Mesendoderm (in vitro differentiated cells): ENCODE measurements at regions not wholly inside any gene's neighbourhood (a gene's known extent, or its start where the extent isn't known, plus 50 kb on each side); places are given as distances from the start of the nearest gene placed in this dataset.

ENCODE experiments used
- DNase-seq: peaks from one replicate; pipeline ENCODE4 v3.0.0; 2013
- H2AK5ac ChIP-seq: 2 replicates; pipeline ENCODE4 v1.6.1; 2013; ENCODE audit warnings: low read length, inconsistent platforms
- H2BK120ac ChIP-seq: 2 replicates; pipeline ENCODE4 v1.6.1; 2013; ENCODE audit warnings: low read depth, mild to moderate bottlenecking, low read length, moderate library complexity, mixed read lengths
- H2BK15ac ChIP-seq: replicated peaks from 2 replicates; pipeline ENCODE4 v1.6.1; 2013; ENCODE audit warnings: low read depth, mild to moderate bottlenecking, moderate library complexity
- H2BK5ac ChIP-seq: 2 replicates; pipeline ENCODE4 v1.6.1; 2013; ENCODE audit warnings: low read length, inconsistent platforms
- H3K18ac ChIP-seq: 2 replicates; pipeline ENCODE4 v1.6.1; 2013; ENCODE audit warnings: mild to moderate bottlenecking, low read length, mixed read lengths
- H3K23ac ChIP-seq: one replicate; pipeline ENCODE4 v1.6.1; 2013; ENCODE audit warnings: low read length
- H3K27ac ChIP-seq: 2 replicates; pipeline ENCODE4 v1.5.1; 2013; ENCODE audit warnings: low read depth, mild to moderate bottlenecking, inconsistent platforms, low read length, moderate library complexity
- H3K27me3 ChIP-seq: 2 replicates; pipeline ENCODE4 v1.6.1; 2013; ENCODE audit warnings: low read length, control low read depth, mild to moderate bottlenecking, inconsistent platforms; ENCODE audit not compliant: insufficient read depth, poor library complexity
- H3K36me3 ChIP-seq: 2 replicates; pipeline ENCODE4 v1.6.1; 2013; ENCODE audit warnings: low read length, inconsistent platforms; ENCODE audit not compliant: control insufficient read depth, insufficient read depth
- H3K4ac ChIP-seq: one replicate; pipeline ENCODE4 v1.6.1; 2013; ENCODE audit warnings: low read depth, mild to moderate bottlenecking, low read length, moderate library complexity
- H3K4me1 ChIP-seq: 2 replicates; pipeline ENCODE4 v1.6.1; 2013; ENCODE audit warnings: low read depth, low read length, inconsistent platforms; ENCODE audit not compliant: control insufficient read depth
- H3K4me2 ChIP-seq: 2 replicates; pipeline ENCODE4 v1.6.1; 2013; ENCODE audit warnings: low read length
- H3K4me3 ChIP-seq: 2 replicates; pipeline ENCODE4 v1.5.1; 2013; ENCODE audit warnings: mild to moderate bottlenecking, low read length
- H3K56ac ChIP-seq: one replicate; pipeline ENCODE4 v1.6.1; 2013; ENCODE audit warnings: low read length
- H3K79me1 ChIP-seq: 2 replicates; pipeline ENCODE4 v1.6.1; 2013; ENCODE audit warnings: low read length, inconsistent platforms
- H3K79me2 ChIP-seq: 2 replicates; pipeline ENCODE4 v1.6.1; 2013; ENCODE audit warnings: mild to moderate bottlenecking, low read length; ENCODE audit not compliant: control insufficient read depth, insufficient read depth
- H3K9ac ChIP-seq: 2 replicates; pipeline ENCODE4 v1.6.1; 2013; ENCODE audit warnings: low read length, inconsistent platforms
- H4K5ac ChIP-seq: one replicate; pipeline ENCODE4 v1.6.1; 2013; ENCODE audit warnings: low read length
- H4K8ac ChIP-seq: one replicate; pipeline ENCODE4 v1.6.1; 2013; ENCODE audit warnings: low read depth, mild to moderate bottlenecking, control low read depth, low read length, moderate library complexity
- WGBS: extraction: QIAGEN DNeasy Blood & Tissue Kit; methylation state at CpG from one replicate; pipeline ENCODE4 v1.1.7; 2013; ENCODE audit warnings: low lambda C conversion rate, missing lambda C conversion rate; ENCODE audit not compliant: insufficient coverage; ENCODE audit errors: extremely low coverage; 5-methylcytosine and 5-hydroxymethylcytosine counted together

- Histone ChIP-seq H3K4me1 (no peaks in the 10 kb centered on the region), H3K27me3 (no peaks in the 10 kb centered on the region), H3K79me2 (no peaks in the 10 kb centered on the region), H3K4me2 (no peak overlapping the region), H2BK15ac (no peak overlapping the region), H4K5ac (no peak overlapping the region), H2BK5ac (no peak overlapping the region), H3K56ac (no peak overlapping the region), H3K27ac (no peak overlapping the region), H3K79me1 (no peaks in the 10 kb centered on the region), H3K9ac (no peak overlapping the region), H3K4ac (no peak overlapping the region), H2AK5ac (no peak overlapping the region), H3K23ac (no peak overlapping the region), H3K18ac (no peak overlapping the region), H4K8ac (no peak overlapping the region), H3K4me3 (no peak overlapping the region), H2BK120ac (no peak overlapping the region), H3K36me3 (no peaks in the 10 kb centered on the region)
- DNase-seq = no peak
- WGBS = no CpG with 5 or more reads among the region's 3 CpGs
These were observed 283.0 kb upstream of the MAGI2 start for GRCh38 chr7:79736418-79736817.

GRCh38 chr7:79735012-79735411 lies 281.5 kb upstream of the MAGI2 start:
- no peak overlapping the region for H3K4me3 ChIP-seq
- H3K36me3 ChIP-seq = no peaks in the 10 kb centered on the region
- H3K79me1 ChIP-seq = no peaks in the 10 kb centered on the region
- H3K18ac ChIP-seq = no peak overlapping the region
- no peaks in the 10 kb centered on the region for H3K27me3 ChIP-seq
- H3K79me2 ChIP-seq = no peaks in the 10 kb centered on the region
- no peak overlapping the region for H3K4me2 ChIP-seq
- no peak overlapping the region for H2BK5ac ChIP-seq
- no peak overlapping the region for H3K56ac ChIP-seq
- no peak overlapping the region for H3K4ac ChIP-seq
- H3K4me1 ChIP-seq = no peaks in the 10 kb centered on the region
- no peak for DNase-seq
- no peak overlapping the region for H4K5ac ChIP-seq
- H2AK5ac ChIP-seq = no peak overlapping the region
- no peak overlapping the region for H3K23ac ChIP-seq
- no CpG with 5 or more reads among the region's 1 CpG for WGBS
- no peak overlapping the region for H4K8ac ChIP-seq
- H2BK120ac ChIP-seq = no peak overlapping the region
- H3K27ac ChIP-seq = no peak overlapping the region
- H2BK15ac ChIP-seq = no peak overlapping the region
- H3K9ac ChIP-seq = no peak overlapping the region

- H3K79me1 ChIP-seq = no peaks in the 10 kb centered on the region
- no peak overlapping the region for H3K4ac ChIP-seq
- no peak overlapping the region for H3K9ac ChIP-seq
- no peaks in the 10 kb centered on the region for H3K79me2 ChIP-seq
- H2AK5ac ChIP-seq = no peak overlapping the region
- H4K5ac ChIP-seq = no peak overlapping the region
- no peaks in the 10 kb centered on the region for H3K36me3 ChIP-seq
- no peak overlapping the region for H2BK120ac ChIP-seq
- no peak overlapping the region for H3K23ac ChIP-seq
- H3K4me3 ChIP-seq = no peak overlapping the region
- H3K56ac ChIP-seq = no peak overlapping the region
- H3K27me3 ChIP-seq = no peaks in the 10 kb centered on the region
- H3K18ac ChIP-seq = no peak overlapping the region
- H4K8ac ChIP-seq = no peak overlapping the region
- DNase-seq = no peak
- no peak overlapping the region for H3K27ac ChIP-seq
- no peak overlapping the region for H3K4me2 ChIP-seq
- no peak overlapping the region for H2BK15ac ChIP-seq
- no peaks in the 10 kb centered on the region for H3K4me1 ChIP-seq
- no peak overlapping the region for H2BK5ac ChIP-seq
These were observed 280.7 kb upstream of the MAGI2 start for GRCh38 chr7:79734181-79734580.

- Histone ChIP-seq H4K8ac (no peak overlapping the region), H2BK120ac (no peak overlapping the region), H3K27me3 (no peaks in the 10 kb centered on the region), H2BK15ac (no peak overlapping the region), H3K36me3 (no peaks in the 10 kb centered on the region), H3K4ac (no peak overlapping the region), H3K4me2 (no peak overlapping the region), H3K27ac (no peak overlapping the region), H2AK5ac (no peak overlapping the region), H3K4me3 (no peak overlapping the region), H4K5ac (no peak overlapping the region), H3K9ac (no peak overlapping the region), H3K18ac (no peak overlapping the region), H3K4me1 (no peaks in the 10 kb centered on the region), H3K79me1 (no peaks in the 10 kb centered on the region), H2BK5ac (no peak overlapping the region), H3K79me2 (no peaks in the 10 kb centered on the region), H3K56ac (no peak overlapping the region), H3K23ac (no peak overlapping the region)
- 100% methylated on average over 1 of the region's 2 CpGs for WGBS
- no peak for DNase-seq
These were observed 279.1 kb upstream of the MAGI2 start for GRCh38 chr7:79732535-79732934.

DNA sequence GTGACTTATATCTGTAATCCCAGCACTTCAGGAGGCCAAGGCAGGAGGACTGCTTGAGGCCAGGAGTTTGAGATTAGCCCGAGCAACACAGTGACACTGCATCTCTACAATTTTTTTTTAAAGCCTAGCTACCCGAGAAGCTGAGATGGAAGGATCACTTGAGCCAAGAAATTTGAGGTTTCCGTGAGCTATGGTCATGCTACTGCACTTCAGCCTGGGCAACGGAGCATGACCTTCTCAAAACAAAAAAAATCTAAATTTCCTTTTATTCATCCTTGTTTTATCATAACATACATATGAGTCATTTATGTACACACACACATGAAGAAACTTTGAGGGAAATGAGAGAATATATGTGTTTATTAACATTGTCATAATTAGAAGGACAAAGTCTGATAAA lies 277.5 kb upstream of the MAGI2 start:
- Histone ChIP-seq H2BK5ac (no peak overlapping the region), H4K5ac (no peak overlapping the region), H2BK15ac (no peak overlapping the region), H3K4me1 (no peaks in the 10 kb centered on the region), H3K4me3 (no peak overlapping the region), H3K27ac (no peak overlapping the region), H2AK5ac (no peak overlapping the region), H3K27me3 (no peaks in the 10 kb centered on the region), H3K9ac (no peak overlapping the region), H3K36me3 (no peaks in the 10 kb centered on the region), H3K79me1 (no peaks in the 10 kb centered on the region), H3K79me2 (no peaks in the 10 kb centered on the region), H2BK120ac (no peak overlapping the region), H3K4ac (no peak overlapping the region), H3K56ac (no peak overlapping the region), H3K18ac (no peak overlapping the region), H4K8ac (no peak overlapping the region), H3K23ac (no peak overlapping the region), H3K4me2 (no peak overlapping the region)
- no peak for DNase-seq
- WGBS = no CpG with 5 or more reads among the region's 4 CpGs

DNA sequence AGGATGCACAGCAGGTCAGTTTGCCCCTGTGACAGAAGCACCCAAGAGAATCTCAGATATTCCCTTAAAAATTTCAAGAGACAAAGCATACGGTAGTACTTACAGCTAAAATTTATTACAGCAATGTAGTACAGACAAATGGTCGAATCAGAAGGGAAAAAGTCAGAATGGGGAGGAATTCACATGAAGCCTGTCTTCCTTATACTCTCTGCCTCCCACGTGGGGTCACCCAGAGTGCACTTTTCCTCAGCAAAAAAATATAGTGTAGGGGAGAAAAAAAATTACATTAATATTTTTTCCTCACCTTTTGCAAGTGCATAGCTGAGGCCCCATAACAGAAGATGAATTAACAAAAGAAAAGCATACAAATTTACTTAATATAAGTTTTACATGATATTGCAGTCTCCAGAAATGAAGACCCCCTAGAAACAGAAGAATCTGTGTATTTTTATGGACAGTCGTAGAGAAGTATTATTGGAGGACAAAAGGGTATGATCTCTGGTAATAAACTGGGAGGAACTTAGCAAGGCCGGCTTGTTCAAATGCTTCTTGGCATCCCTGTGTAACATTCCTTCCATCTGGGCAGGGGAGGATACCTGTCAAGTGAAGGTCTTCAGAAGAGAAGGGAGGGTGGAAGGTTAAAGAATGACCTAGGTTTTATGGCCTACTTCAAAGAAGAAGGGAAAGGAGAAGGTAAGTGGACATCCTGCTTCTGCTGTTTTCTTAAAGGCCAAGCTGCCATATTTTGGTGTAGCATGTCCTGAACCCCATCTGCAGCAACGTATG lies 270.6 kb upstream of the MAGI2 start:
- Histone ChIP-seq H2AK5ac (no peak overlapping the region), H3K4ac (no peak overlapping the region), H3K23ac (no peak overlapping the region), H3K4me1 (peaks cover 2% of the 10 kb centered on the region), H3K56ac (no peak overlapping the region), H3K4me2 (no peak overlapping the region), H3K9ac (no peak overlapping the region), H3K79me1 (no peaks in the 10 kb centered on the region), H3K79me2 (no peaks in the 10 kb centered on the region), H3K27ac (no peak overlapping the region), H3K36me3 (no peaks in the 10 kb centered on the region), H3K4me3 (no peak overlapping the region), H3K27me3 (no peaks in the 10 kb centered on the region), H2BK120ac (no peak overlapping the region), H3K18ac (no peak overlapping the region), H2BK15ac (no peak overlapping the region), H4K8ac (no peak overlapping the region), H4K5ac (no peak overlapping the region), H2BK5ac (no peak overlapping the region)
- DNase-seq = peak; percentile 28
- no CpG with 5 or more reads among the region's 6 CpGs for WGBS
